ENCODE measurements at regions not wholly inside any gene's neighbourhood (a gene's known extent, or its start where the extent isn't known, plus 50 kb on each side); places are given as distances from the start of the nearest gene placed in this dataset.

- TF ChIP-seq CTCF (IDR thresholded peaks at IDR 0.05) (no peak), POLR2AphosphoS5 (IDR thresholded peaks at IDR 0.05) (no peak), POLR2A (IDR thresholded peaks at IDR 0.05) (no peak), EP300 (IDR thresholded peaks at IDR 0.05) (no peak)
These were observed 289.2 kb upstream of the FOXF1 start for GRCh38 chr16:86221085-86221484.
